Esophagus mucosa (tissue), 1 donor: ENCODE measurements at regions not wholly inside any gene's neighbourhood (a gene's known extent, or its start where the extent isn't known, plus 50 kb on each side); places are given as distances from the start of the nearest gene placed in this dataset.

ENCODE experiments used
- ATAC-seq: fragments of 200-7000 bp; cut with Tn5 transposase; one replicate; pipeline ENCODE4 v1.9.1; 2020
- donor health status: DM: yes; HTN: yes; CAD: no.

DNA sequence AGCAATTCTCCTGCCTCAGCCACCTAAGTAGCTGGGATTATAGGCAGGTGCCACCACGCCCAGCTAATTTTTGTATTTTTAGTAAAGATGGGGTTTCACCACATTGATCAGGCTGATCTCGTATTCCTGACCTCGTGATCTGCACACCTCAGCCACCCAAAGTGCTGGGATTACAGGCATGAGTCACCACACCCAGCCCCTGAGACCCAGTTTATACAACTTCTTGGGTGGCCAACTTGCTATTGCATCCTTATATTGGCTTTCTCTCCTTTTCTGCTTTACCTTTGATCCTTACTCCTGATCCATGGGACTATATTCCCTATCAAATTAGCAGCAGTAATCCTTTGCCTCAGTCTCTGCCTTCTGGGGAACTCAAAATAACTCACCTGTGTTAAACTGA is 659.1 kb downstream of the PRELID2 start:
- ATAC-seq = no peak

DNA sequence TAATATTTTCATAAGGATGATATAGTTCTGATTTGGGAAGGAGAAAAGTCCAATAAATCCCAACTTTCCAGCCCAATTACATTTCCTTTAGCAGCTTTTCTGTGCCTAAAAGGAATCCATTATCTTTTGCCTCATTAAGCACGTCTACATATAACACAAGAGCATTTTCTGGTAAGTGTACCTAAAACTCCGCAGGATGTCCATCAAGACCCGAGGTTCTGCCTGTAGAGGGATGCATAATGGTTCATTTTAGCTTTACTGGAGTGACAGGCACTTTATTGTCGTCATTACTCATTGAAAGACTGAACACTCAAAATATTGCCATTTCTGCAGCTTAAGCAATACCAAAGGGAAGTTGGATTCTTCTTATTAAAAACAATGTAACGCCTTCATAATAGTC is 669.0 kb downstream of the PRELID2 start:
- ATAC-seq = no peak

DNA sequence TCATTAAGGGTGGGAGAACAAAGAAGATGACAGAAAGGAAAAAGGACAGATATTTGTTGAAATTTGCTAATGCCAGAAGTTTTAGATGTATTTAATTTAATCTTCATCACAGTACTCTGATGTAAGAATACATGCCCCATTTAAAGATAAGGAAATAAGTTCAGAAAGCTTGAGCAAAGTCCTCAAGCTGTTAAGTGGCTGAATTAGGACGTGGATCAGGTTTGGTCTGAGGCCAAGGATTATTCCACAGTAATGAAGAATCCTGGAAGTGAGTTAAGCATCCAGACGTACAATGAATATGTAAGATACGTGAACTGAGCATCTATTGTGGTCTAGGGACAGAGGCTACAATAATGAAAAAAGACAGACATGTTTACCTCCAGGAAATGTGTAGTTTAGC is 671.3 kb downstream of the PRELID2 start:
- no peak for ATAC-seq

DNA sequence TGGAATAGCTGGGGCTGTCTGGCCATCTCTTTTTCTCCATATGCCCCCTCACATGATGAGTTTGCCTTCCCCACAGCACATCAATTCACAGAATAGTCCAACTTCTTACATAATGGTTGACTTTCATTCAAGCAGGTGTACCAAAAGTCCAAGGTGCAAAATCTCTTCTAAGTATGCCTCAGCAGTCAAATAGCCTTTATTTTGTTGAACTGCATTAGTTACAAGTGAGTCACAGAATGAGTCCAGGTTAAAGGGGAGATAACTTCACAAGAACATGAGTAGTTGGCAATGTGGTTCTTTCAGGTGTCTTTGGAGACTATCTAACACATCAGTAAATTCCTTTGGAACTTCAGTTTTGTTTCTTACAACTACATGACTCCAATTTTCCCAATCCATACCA is 672.5 kb downstream of the PRELID2 start:
- no peak for ATAC-seq

DNA sequence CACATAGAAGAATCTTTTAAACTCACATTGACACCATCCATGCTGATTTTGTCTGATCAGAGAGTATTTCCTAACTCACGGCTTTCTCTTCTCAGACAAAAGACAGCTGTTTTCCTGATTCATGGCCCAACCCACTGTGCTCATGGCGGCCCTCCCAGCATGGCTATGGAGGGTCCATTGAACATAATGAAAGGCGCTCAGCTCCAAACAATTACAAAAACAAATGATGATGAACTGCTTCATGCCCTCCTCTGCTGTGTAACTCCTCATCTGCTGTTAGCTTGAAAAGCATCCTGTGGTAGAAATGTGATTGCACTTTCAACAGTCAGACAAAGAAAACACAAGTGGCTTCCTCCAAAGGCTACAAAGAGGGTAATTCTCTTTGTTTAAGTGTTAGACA is 673.8 kb downstream of the PRELID2 start:
- ATAC-seq = no peak

DNA sequence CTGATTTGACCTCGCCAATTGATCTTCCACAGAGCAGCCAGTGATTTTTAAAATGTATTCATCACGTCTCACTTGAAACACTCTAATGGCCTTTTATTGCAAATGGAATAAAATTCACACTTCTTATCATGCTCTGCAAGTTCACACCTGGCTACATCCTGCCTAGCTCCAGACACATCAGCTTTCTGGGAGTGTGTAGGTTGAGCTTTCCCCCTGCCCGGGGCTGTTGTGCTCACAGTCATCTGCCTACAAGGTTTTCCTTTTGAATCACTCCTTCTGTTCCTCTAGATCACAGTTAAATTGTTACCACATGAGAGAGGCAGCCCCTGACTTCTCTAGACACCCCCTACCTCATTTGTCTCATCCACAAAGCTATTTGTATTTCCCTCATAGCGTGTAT is 674.5 kb downstream of the PRELID2 start:
- no peak for ATAC-seq

DNA sequence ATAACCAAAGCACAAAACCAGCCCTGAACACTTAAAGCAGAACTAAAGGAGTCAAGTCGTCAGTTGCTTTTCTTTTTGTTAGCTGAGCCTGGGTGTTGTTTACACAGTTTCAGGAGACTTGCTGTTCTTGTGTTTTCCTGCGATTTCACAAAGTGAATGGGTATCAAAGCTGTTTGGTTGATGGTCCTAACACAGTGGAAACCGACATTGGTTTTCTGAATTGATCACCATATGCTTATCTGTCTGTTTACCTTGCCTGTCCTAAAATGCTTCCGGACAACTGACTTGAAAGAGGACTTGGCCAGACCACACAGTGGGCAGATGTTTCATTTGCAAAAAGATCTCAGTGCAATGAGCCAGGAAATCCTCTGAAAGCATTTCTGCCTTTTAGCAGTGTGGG is 676.4 kb downstream of the PRELID2 start:
- ATAC-seq = no peak

DNA sequence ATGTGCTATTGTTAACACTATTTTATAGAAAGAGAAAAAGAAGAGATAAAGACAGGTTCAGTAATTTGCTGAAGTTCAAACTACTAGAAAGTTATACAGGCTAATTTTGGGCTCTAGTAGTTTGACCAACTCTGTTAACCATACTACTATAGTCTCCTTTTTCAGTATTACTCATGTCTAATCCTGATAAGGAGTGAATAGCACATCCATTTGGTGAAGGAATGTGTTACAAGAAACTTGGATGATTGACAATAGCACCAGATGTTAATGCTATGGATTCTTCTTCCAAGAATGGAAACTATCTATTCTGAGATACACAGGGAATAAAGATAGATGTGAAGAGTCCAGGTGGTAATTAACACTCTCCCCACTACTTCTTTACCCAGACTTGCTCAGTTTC is 677.3 kb downstream of the PRELID2 start:
- ATAC-seq = no peak

DNA sequence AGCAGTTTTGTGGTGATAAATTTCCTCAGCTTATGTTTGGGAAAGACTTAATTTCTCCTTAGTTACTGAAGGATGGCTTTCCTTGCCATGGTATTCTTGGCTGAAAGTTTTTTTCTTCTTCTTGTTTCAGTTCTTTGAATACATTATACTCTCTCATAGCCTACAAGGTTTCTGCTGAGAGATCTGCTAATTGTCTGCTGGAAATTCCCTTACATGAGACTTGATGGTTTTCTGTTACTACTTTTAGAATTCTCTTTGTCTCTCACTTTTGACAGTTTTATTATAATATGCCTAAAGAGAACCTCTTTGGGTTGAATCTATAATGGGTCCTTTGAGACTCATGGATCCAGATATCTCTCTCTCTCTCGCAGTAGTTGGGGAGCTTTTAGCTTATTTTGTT is 693.6 kb downstream of the PRELID2 start:
- no peak for ATAC-seq

DNA sequence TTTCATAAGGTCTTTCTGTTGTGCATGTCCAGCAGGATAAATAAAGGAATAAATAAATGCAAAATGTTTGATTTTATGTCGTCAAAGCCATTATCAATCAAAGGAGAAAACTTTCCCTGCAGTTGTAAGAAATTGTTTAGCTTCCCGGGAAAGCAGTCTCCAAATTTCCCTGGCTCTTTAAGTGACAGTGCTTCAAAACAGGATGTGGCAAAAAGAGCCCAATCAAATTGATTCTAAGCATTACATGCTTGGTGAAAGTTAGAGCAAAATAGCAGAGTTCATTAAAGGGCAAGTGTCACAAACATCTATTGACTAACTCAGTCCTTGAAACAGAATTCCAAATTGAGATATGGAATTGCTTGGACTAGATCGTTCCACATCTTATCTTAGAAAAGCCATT is 704.1 kb downstream of the PRELID2 start:
- no peak for ATAC-seq

DNA sequence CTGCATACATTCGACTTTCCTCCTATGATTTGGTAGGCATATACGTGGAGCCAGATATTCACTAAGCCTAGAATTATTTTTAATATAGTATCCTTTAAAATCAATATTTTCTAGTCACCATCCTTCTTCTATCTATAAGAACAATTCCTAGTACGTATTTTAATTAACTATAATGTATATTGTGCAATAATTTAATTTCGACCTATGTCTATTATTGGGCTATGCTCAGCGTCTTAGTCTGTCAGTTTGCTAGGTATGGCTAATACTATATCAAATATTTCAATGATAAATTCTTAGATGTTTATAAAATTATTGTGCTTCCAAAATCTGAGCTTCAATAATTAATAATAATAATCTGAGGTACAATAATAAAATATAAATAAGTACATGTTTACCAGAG is 705.3 kb downstream of the PRELID2 start:
- ATAC-seq = no peak

DNA sequence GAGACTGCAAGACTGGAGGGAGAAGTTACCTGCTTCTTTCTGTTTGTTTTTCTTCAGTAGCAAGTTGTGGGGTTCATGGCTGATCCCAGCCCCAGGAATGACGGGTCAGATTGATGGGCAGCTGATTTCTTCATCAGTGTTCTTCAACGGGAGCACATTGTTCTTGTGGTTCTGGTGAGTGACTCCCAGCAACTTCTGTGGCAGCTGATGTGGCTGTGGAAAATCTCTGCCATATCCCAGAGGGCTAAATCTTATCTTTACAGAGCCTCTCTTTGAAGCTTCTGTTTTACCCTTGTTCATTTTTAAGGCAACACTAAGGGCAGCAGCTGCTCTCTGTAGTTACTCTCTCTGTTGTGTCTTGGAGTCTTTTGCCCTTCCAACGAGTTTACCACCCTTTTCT is 710.3 kb downstream of the PRELID2 start:
- no peak for ATAC-seq

DNA sequence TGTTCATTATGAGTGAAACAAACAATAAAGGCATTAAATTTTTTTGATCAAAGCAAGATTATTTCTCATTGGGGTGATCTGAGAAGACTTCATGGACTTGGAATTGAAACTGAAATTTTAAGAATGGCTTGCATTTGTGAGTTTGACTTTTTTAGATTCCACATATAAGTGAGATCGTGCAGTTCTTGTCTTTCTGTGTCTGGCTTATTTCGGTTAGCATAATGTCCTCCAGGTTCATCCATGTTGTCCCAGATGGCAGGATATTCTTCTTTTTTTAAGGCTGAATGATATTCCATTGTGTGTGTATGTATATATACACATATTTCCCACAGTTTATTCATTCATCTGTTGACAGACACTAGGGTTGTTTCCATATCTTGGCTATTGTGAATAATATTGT is 716.5 kb downstream of the PRELID2 start:
- ATAC-seq = no peak

DNA sequence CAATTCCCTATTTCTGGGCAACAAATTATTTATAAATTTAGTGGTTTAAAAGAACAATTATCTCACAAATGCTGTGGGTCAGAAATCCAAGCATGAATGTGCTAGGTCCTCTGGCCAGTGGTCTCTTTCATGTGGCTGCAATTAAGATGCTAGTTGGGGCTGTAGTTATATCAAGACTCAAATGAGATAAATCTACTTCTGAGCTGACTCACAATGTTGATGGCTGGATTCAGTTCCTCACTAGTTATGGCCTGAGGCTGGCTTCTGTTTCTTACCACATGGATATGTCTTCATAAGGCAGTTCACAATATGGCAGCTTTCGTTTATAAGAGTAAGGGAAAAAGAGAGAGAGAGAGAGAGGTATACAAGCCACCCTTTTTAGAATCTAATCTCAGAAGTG is 717.0 kb downstream of the PRELID2 start:
- no peak for ATAC-seq

DNA sequence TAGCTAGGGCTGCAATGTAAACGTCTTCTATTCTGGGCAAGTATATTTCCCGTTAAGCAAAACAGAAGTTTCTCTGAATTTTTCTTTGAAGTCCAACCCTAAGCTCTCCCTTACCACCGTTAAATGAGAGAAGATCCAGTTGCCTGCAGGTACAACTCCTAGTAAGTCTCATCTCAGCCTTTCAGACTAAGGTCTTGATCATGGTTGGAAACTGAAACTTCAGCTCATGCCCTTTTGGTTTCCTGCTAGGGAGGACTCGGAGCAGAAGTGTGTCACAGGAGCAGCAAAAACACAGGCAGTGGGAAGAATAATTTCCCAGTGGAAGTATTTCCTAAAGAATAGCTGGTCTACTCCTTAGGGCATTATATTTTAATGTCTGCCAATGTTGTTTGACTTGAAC is 717.9 kb downstream of the PRELID2 start:
- no peak for ATAC-seq

DNA sequence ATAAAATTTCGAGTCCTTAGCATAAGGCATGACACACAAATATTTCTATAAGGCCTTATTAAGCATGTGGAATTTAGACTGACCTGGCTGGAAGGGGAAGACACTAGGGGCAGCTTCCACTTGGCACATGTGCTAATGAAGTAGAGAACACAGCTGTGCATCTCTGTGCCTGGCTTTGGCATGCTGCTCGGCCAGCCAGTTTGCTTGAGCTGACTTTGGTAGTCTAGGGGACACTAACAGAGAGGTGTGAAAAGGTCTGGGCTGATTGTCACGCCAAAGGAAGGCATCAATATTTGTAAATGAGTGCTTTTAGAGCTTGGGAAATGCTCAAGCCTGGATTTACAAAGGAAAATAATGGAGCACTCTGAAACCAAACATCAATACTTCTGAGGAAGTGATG is 723.7 kb downstream of the PRELID2 start:
- ATAC-seq = no peak

DNA sequence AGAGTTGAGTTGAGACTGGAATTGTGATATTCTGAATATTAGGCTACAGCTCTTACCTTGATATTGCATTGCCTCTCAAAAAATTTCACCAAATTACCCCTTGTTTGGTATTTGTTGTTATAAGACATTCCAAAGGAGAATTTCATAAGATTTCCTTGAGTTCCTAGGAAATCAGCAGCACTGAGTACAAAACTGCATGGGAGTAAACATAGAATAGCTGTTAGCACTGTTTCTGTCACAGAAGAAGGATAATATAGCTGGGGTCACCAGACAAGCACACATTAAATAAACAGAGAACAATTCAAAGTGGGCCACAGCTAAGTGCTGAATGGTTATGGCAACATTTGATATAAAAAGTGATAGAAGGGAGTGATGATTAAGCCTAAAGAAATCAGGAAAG is 724.3 kb downstream of the PRELID2 start:
- no peak for ATAC-seq

DNA sequence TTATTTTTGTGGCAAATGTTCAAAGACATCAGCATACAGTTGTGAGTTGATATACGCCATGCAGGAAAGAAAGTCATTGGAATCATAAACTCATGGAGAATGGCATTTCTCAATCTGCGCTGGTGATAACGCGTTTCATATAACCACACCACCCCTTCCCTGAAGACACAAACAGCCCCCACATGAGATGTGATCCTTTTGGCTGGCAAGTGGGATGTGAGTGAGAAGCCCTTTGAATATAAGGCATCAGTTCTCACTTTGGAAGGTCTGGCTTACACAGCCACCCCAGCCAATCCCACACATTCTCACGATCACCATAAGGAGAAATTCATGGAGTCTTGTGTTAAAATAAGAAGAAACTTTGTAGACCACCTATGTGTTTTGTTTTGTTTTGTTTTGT is 725.0 kb downstream of the PRELID2 start:
- ATAC-seq = no peak

DNA sequence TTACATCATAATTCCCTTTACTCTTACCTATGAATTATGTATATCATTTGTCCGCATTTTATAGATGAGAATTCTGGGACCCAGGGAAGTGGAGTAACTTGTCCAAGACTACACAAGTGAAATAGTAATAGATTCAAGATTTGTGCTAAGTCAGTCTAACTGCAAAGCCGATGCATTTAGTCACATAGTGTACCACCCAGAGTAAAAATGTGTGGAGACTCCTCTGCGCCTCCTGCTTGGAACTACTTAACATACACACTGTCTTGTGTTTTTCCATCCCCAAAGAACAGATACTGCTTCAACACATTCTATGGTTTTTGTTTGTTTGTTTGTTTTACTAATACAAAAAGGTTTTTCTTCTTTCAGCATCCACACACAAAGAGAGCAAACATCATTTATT is 729.8 kb downstream of the PRELID2 start:
- no peak for ATAC-seq

DNA sequence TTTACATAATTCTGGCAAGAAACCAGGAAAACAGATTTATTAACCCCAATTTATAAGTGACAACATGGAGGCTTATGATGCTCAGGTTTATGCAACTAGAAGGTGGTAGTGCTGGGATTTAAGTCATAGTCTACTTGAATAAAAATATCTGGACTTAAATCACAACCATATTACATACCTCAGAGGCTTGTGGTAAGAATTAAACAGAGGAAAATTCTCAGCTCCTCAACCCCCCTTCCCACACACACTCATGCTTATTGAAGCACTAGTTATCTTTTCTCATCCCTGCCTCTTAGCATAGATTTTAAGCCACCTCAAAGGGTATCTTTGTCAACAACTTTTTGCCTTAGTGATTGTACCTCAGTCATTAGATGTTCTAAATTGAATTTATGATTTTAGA is 731.0 kb downstream of the PRELID2 start:
- ATAC-seq = no peak

DNA sequence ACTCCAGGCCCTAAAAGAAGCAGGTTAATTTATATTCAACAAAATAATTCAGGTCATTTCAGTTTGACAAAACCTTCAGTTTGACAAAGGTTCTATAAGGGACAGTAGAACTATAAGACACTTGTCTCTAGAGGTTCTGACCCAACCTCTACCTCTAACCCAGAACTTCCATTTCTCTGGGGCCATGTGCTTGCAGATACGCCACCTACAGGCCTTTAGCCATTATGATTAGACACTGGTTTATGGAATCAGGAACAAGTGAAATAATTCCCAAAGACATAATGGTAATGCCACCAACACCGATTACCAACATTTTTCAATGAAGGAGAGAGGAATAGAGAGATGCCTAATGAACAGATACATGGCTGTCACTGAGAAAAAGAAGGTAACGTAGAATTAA is 733.9 kb downstream of the PRELID2 start:
- no peak for ATAC-seq

DNA sequence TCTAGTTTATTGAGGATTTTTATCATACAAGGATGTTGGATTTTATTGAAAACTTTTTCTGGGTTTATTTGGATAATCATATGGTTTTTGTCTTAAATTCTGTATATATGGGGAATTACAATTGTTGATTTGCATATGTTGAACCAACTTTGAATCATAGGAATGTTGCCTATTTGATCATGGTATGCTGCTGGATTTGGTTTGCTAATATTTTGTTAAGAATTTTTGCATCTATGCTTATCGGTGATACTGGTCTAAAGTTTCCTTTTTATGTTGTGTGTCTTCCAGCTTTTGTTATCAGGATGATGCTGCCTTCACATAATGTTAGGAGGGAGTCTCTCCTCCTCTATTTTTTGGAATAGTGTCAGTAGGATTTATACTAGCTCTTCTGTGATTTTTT is 745.0 kb downstream of the PRELID2 start:
- no peak for ATAC-seq

DNA sequence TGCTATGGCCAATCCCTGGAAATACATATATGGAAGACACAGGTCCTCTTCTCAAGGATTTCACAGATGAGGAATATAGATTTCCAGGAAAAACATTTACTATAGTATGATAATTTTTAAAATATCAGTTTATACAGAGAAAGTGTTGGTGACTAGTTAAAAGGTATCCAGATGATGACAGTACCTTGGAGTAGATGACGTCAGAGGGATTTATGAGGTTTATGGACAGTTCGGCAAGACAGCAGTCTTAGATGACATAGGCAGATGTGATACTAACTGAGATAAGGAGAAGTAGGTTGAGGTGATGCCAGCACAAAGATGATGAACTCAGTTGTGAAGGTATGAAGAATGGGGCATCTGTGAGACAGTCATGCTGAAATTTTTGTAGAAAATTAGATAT is 750.3 kb downstream of the PRELID2 start:
- no peak for ATAC-seq

DNA sequence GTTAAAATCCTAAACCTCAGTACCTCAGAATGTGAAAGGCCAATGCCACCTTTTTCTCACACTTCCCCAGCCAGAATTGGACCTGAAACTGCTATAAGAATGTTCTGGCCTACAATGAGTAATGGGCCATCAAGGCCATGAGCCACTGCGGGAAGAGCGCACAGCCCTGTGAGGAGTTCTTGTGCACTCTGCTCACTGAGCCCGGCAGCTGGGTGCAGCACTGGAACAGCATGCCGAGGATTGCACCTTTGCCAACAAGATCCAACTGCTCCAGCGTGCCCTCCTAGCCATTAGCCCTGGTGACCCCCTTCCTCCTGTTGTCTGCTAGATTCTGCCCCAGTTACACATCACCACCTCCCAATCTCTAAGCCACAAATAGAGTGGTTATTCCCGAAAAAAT is 758.1 kb downstream of the PRELID2 start:
- no peak for ATAC-seq

DNA sequence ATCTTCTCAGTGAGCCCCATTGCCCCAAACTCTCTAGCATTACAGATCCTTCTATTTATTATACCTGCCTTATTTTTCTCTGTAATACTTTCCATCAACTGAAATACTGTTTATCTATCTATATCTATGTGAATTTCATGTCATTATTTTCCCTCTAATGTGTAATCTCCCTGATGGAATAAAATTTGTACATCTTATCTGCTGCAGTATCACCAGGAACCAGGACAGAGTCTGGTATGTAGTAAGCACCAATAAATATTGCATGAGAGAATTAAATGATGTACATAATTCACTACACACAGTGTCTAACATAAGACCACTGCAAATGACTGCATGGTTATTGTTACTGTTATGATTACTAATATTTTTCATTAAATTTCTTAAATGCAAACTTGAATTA is 759.1 kb downstream of the PRELID2 start:
- no peak for ATAC-seq

DNA sequence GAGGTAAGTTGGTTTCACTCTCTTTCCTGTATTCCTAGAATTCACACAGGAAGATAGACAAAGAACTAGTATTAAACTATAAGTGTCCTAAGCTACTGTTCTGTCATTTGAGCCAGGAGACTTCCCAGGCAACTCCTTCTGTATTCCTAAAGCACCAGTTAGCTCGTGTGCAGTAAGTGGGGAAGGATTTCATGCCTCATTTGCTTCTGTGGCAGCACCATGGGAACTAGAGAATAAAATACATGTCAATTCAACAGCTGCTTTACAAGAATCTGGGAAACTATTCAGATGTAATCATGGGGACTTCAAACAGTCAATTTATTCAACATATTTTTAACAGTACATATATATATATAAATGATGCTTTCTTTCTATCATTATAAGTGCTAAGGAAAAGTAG is 762.3 kb downstream of the PRELID2 start:
- no peak for ATAC-seq
